ENCODE measurements at regions not wholly inside any gene's neighbourhood (a gene's known extent, or its start where the extent isn't known, plus 50 kb on each side); places are given as distances from the start of the nearest gene placed in this dataset.

DNA sequence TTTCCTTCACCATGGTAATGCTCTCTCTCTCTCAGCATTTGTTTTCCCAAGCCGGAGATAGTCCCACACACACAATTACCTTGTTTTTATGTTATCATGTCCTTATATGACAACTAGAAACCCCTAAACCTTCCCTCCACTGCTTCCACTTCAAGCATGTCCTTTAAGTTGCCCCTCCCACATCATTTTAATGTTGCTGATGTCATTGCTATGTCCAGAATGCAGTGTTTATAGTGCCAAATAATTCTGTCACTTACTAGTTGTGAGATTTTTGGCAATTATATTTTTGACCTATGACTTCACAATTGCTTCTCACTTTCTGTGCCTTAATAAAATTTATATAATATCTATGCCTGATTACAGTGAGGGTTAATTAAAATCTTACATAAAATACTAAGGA lies 645.9 kb downstream of the XPNPEP1 start:
- intact Hi-C loops (cut with DNase I; ENCODE audit: low total_unique reads): no loop called here
- Histone ChIP-seq H3K36me3 (no peaks in the 10 kb centered on the region), H3K27me3 (replicated peaks in 1 of 7) (no peaks in the 10 kb centered on the region), H3K4me3 (no peak overlapping the region), H3K4me1 (no peaks in the 10 kb centered on the region), H3K9me3 (no peaks in the 10 kb centered on the region), H3K27ac (no peak overlapping the region)
- TF ChIP-seq POLR2AphosphoS5 (IDR thresholded peaks at IDR 0.05): no peak
- TF ChIP-seq, protein P1, sequence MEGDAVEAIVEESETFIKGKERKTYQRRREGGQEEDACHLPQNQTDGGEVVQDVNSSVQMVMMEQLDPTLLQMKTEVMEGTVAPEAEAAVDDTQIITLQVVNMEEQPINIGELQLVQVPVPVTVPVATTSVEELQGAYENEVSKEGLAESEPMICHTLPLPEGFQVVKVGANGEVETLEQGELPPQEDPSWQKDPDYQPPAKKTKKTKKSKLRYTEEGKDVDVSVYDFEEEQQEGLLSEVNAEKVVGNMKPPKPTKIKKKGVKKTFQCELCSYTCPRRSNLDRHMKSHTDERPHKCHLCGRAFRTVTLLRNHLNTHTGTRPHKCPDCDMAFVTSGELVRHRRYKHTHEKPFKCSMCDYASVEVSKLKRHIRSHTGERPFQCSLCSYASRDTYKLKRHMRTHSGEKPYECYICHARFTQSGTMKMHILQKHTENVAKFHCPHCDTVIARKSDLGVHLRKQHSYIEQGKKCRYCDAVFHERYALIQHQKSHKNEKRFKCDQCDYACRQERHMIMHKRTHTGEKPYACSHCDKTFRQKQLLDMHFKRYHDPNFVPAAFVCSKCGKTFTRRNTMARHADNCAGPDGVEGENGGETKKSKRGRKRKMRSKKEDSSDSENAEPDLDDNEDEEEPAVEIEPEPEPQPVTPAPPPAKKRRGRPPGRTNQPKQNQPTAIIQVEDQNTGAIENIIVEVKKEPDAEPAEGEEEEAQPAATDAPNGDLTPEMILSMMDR (IDR thresholded peaks at IDR 0.05 in 8 of 11, conservative IDR thresholded peaks at IDR 0.05 in 3 of 11): no peak
- no peak for TF ChIP-seq POLR2A (IDR thresholded peaks at IDR 0.05)
- DNase-seq: no peak
- 71 to 97% (median 74%) methylated on average over 1 of the region's 1 CpG for WGBS, 5 donors

DNA sequence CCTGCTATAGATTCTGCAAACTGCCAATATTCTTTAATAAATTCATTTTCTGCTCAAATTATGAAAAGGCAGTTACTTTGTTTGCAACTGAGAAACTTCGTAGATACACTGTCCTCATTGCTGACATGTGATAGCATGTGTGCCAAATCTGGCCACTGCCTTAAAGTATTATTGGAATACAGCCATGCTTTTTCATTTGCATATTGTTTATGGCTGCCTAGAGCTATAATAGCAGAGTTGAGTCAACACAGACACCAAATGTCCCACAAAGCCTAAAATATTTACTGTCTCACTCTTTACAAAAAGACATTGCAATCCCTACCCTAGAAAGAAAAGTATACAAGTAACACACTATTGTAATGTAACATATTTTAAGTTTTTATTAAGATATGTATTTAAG lies 647.4 kb downstream of the XPNPEP1 start:
- intact Hi-C loops (cut with DNase I; ENCODE audit: low total_unique reads): no loop called here
- no peaks in the 10 kb centered on the region for H3K36me3 ChIP-seq
- TF ChIP-seq POLR2A (IDR thresholded peaks at IDR 0.05) (no peak), POLR2AphosphoS5 (IDR thresholded peaks at IDR 0.05) (no peak)
- TF ChIP-seq, protein P1 (IDR thresholded peaks at IDR 0.05 in 8 of 11, conservative IDR thresholded peaks at IDR 0.05 in 3 of 11): no peak
- H3K4me3 ChIP-seq: no peak overlapping the region
- no peak for DNase-seq
- no peak overlapping the region for H3K27ac ChIP-seq
- H3K9me3 ChIP-seq: no peaks in the 10 kb centered on the region
- no peaks in the 10 kb centered on the region for H3K4me1 ChIP-seq
- WGBS, 5 donors: 0 to 79% (median 38%) methylated on average over 1 of the region's 1 CpG
- no peaks in the 10 kb centered on the region for H3K27me3 ChIP-seq (replicated peaks in 1 of 7)

DNA sequence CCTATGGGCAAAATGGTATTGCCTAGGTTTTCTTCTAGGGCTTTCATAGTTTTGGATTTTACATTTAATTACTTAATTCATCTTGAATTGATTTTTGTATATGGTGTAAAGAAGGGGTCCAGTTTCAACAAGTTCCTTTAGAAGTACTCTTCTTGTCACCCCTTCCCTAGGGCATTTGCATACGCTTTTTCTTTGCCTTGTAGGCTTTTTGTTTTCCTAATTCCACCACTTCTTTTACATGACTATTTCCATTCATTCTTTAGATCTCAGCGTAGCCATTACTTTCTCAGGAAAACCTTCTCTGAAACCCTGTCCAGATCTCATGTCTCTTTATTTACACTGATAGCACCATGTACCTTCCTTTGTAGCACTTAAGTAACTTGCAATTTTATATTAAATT lies 648.6 kb downstream of the XPNPEP1 start:
- no peaks in the 10 kb centered on the region for H3K27me3 ChIP-seq (replicated peaks in 1 of 7)
- H3K4me3 ChIP-seq: no peak overlapping the region
- H3K27ac ChIP-seq: no peak overlapping the region
- intact Hi-C loops (cut with DNase I; ENCODE audit: low total_unique reads): no loop called here
- H3K4me1 ChIP-seq: no peaks in the 10 kb centered on the region
- TF ChIP-seq, protein P1 (IDR thresholded peaks at IDR 0.05 in 8 of 11, conservative IDR thresholded peaks at IDR 0.05 in 3 of 11): no peak
- no peak for TF ChIP-seq POLR2A (IDR thresholded peaks at IDR 0.05)
- H3K9me3 ChIP-seq: no peaks in the 10 kb centered on the region
- 65 to 73% (median 70%) methylated on average over 2 of the region's 2 CpGs for WGBS, 5 donors
- no peaks in the 10 kb centered on the region for H3K36me3 ChIP-seq
- DNase-seq: no peak

DNA sequence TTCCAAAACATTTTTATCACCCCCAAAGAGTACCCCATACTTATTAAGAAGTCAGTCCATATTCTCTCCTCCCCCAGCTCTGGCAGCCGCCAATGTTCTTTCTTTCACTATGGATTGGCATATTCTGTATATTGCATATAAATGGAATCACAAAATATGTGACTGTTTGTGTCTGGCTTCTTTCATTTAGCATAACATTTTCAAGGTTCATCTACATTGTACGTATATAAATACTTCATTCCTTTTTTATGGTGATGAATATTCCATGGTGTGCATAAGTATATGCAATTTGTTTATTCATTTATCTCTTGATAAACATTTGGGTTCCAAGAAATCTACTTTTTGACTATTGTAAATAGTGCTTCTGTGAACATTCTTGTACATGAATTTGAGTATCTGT lies 653.1 kb downstream of the XPNPEP1 start:
- no peak overlapping the region for H3K4me3 ChIP-seq
- H3K4me1 ChIP-seq: no peaks in the 10 kb centered on the region
- 80 to 94% (median 83%) methylated on average over 2 of the region's 2 CpGs for WGBS, 5 donors
- H3K9me3 ChIP-seq: no peaks in the 10 kb centered on the region
- TF ChIP-seq POLR2A (IDR thresholded peaks at IDR 0.05) (no peak), POLR2AphosphoS5 (IDR thresholded peaks at IDR 0.05) (no peak)
- TF ChIP-seq, protein P1 (IDR thresholded peaks at IDR 0.05 in 8 of 11, conservative IDR thresholded peaks at IDR 0.05 in 3 of 11): no peak
- H3K27me3 ChIP-seq (replicated peaks in 1 of 7): no peaks in the 10 kb centered on the region
- no peak for DNase-seq
- no peaks in the 10 kb centered on the region for H3K36me3 ChIP-seq
- intact Hi-C loops (cut with DNase I; ENCODE audit: low total_unique reads): no loop called here
- H3K27ac ChIP-seq: no peak overlapping the region

All from spleen (tissue), 11 donors.